H1 (cell line): ENCODE measurements at regions not wholly inside any gene's neighbourhood (a gene's known extent, or its start where the extent isn't known, plus 50 kb on each side); places are given as distances from the start of the nearest gene placed in this dataset.

ENCODE experiments used
- CTCF ChIA-PET: fragments of 300-600 bp; sonication (Branson Sonifier 250); formaldehyde crosslinking; loops from one replicate; lab custom pipeline; 2021; ENCODE audit not compliant: partially characterized antibody; lab: Charles Lee
- POLR2A ChIA-PET: fragments of 300-600 bp; sonication (Branson Sonifier 250); formaldehyde crosslinking; loops from one replicate; lab custom pipeline; 2021; ENCODE audit warnings: inconsistent platforms; ENCODE audit not compliant: partially characterized antibody; lab: Charles Lee
- DNase-seq, 2 experiments: peaks; one replicate each; pipeline versions ENCODE4 v3.0.0 to v3.0.0-alpha.2; 2010 to 2022; ENCODE audit warnings: low spot score in 2 of 2, low read depth in 1 of 2, mixed read lengths in 1 of 2
- FAIRE-seq: peaks from 2 replicates; lab custom pipeline; 2011; peaks lifted over from hg19 to GRCh38; lab: Jason Lieb, UNC
- H2AFZ ChIP-seq: 2 replicates; pipeline ENCODE4 v1.8.1; 2012; ENCODE audit warnings: low read length, inconsistent platforms
- H2AK5ac ChIP-seq: 2 replicates; pipeline ENCODE4 v1.6.1; 2013; ENCODE audit warnings: low read depth, low read length
- H2BK120ac ChIP-seq: replicated peaks from 2 replicates; pipeline ENCODE3; 2013; ENCODE audit warnings: low read depth, low read length, inconsistent platforms
- H2BK12ac ChIP-seq: 2 replicates; pipeline ENCODE4 v1.6.1; 2013; ENCODE audit warnings: low read depth, low read length
- H2BK15ac ChIP-seq: 2 replicates; pipeline ENCODE4 v1.6.1; 2013; ENCODE audit warnings: low read length
- H2BK20ac ChIP-seq: 2 replicates; pipeline ENCODE4 v1.6.1; 2013; ENCODE audit warnings: low read length
- H2BK5ac ChIP-seq: 2 replicates; pipeline ENCODE4 v1.6.1; 2013; ENCODE audit warnings: low read depth, low read length
- H3K14ac ChIP-seq: 2 replicates; pipeline ENCODE4 v1.6.1; 2013; ENCODE audit warnings: inconsistent platforms; ENCODE audit not compliant: insufficient read length
- H3K18ac ChIP-seq: 2 replicates; pipeline ENCODE4 v1.6.1; 2013; ENCODE audit warnings: low read length; ENCODE audit errors: extremely low read depth
- H3K23ac ChIP-seq: 2 replicates; pipeline ENCODE4 v1.6.1; 2013; ENCODE audit warnings: inconsistent platforms; ENCODE audit not compliant: insufficient read length
- H3K23me2 ChIP-seq: 2 replicates; pipeline ENCODE4 v1.6.1; 2013; ENCODE audit warnings: low read depth, low read length
- H3K27ac ChIP-seq: 2 replicates; pipeline ENCODE4 v1.6.1; 2011; ENCODE audit warnings: low read depth, low read length, inconsistent platforms
- H3K27me3 ChIP-seq, 4 experiments: replicated peaks in 1 of 4; 1 replicate in 1 of 4; 2 replicates in 3 of 4; pipeline versions ENCODE4 v1.6.1 to v1.8.1; 2011 to 2013; ENCODE audit warnings: low read length in 3 of 4, mild to moderate bottlenecking in 3 of 4, inconsistent platforms in 2 of 4, mixed read lengths in 2 of 4, moderate library complexity in 1 of 4; ENCODE audit not compliant: control insufficient read depth in 3 of 4, insufficient read depth in 3 of 4; ENCODE audit errors: extremely low read depth in 1 of 4
- H3K36me3 ChIP-seq, 4 experiments: 2 replicates each; pipeline versions ENCODE4 v1.6.1 to v1.8.1; 2011 to 2013; ENCODE audit warnings: mild to moderate bottlenecking in 4 of 4, low read length in 3 of 4, moderate library complexity in 2 of 4, control low read depth in 1 of 4, inconsistent platforms in 1 of 4; ENCODE audit not compliant: insufficient read depth in 4 of 4, control insufficient read depth in 2 of 4
- H3K4ac ChIP-seq: replicated peaks from 2 replicates; pipeline ENCODE3; 2013; ENCODE audit warnings: low read length, low read depth, mixed read lengths, inconsistent platforms; ENCODE audit not compliant: insufficient read length
- H3K4me1 ChIP-seq, 4 experiments: replicated peaks in 1 of 4; 1 replicate in 1 of 4; 2 replicates in 3 of 4; pipeline versions ENCODE4 v1.6.1 to v1.8.1; 2011 to 2013; ENCODE audit warnings: low read length in 3 of 4, inconsistent platforms in 2 of 4, mixed read lengths in 1 of 4; ENCODE audit not compliant: insufficient read depth in 4 of 4, control insufficient read depth in 3 of 4
- H3K4me2 ChIP-seq, 2 experiments: 2 replicates each; pipeline versions ENCODE4 v1.6.1 to v1.8.1; 2011 to 2013; ENCODE audit warnings: low read depth in 2 of 2, low read length in 2 of 2, control low read depth in 1 of 2, inconsistent platforms in 1 of 2, mild to moderate bottlenecking in 1 of 2; ENCODE audit not compliant: insufficient read depth in 1 of 2
- H3K4me3 ChIP-seq, 4 experiments: fragments of 200-600, 300-600 bp in 1 of 4; sonication (generic), shearing (Covaris generic), sonication (Bioruptor Twin) in 1 of 4; 2 replicates each; pipeline versions ENCODE4 v1.5.1 to v1.8.1; 2011 to 2016; ENCODE audit warnings: low read length in 4 of 4, low read depth in 3 of 4, control low read depth in 2 of 4, inconsistent platforms in 2 of 4, mild to moderate bottlenecking in 2 of 4, mixed read lengths in 1 of 4, moderate library complexity in 1 of 4; ENCODE audit not compliant: insufficient read depth in 2 of 4; ENCODE audit errors: extremely low read depth in 1 of 4
- H3K56ac ChIP-seq: replicated peaks from 2 replicates; pipeline ENCODE3; 2013; ENCODE audit warnings: low read depth, mild to moderate bottlenecking, mixed read lengths, low read length, inconsistent platforms; ENCODE audit not compliant: insufficient read length
- H3K79me1 ChIP-seq: 2 replicates; pipeline ENCODE4 v1.6.1; 2013; ENCODE audit warnings: low read depth, low read length, control low read depth
- H3K79me2 ChIP-seq, 2 experiments: 2 replicates each; pipeline versions ENCODE4 v1.6.1 to v1.8.1; 2012 to 2013; ENCODE audit warnings: low read length in 2 of 2, mild to moderate bottlenecking in 2 of 2, inconsistent platforms in 1 of 2; ENCODE audit not compliant: insufficient read depth in 2 of 2, control insufficient read depth in 1 of 2
- H3K9ac ChIP-seq, 4 experiments: replicated peaks in 1 of 4; 1 replicate in 1 of 4; 2 replicates in 3 of 4; pipeline versions ENCODE4 v1.6.1 to v1.8.1; 2011 to 2013; ENCODE audit warnings: low read depth in 3 of 4, low read length in 3 of 4, control low read depth in 2 of 4, mild to moderate bottlenecking in 2 of 4, moderate library complexity in 2 of 4, inconsistent platforms in 1 of 4; ENCODE audit errors: extremely low read depth in 1 of 4
- H3K9me3 ChIP-seq, 2 experiments: 2 replicates each; pipeline versions ENCODE4 v1.6.1 to v1.8.1; 2012 to 2013; ENCODE audit warnings: mild to moderate bottlenecking in 2 of 2, moderate library complexity in 2 of 2, control low read depth in 1 of 2, inconsistent platforms in 1 of 2, low read depth in 1 of 2, low read length in 1 of 2, mixed read lengths in 1 of 2; ENCODE audit not compliant: insufficient read depth in 2 of 2
- H4K20me1 ChIP-seq, 2 experiments: replicated peaks in 1 of 2; 2 replicates each; pipeline versions ENCODE3 to v1.8.1; 2011 to 2013; ENCODE audit warnings: inconsistent platforms in 2 of 2, low read length in 2 of 2, mild to moderate bottlenecking in 1 of 2; ENCODE audit not compliant: insufficient read depth in 2 of 2, control insufficient read depth in 1 of 2
- H4K5ac ChIP-seq: 2 replicates; pipeline ENCODE4 v1.6.1; 2013; ENCODE audit warnings: low read length, low read depth, mixed read lengths, inconsistent platforms; ENCODE audit not compliant: insufficient read length
- H4K8ac ChIP-seq: 2 replicates; pipeline ENCODE4 v1.8.0; 2013; ENCODE audit warnings: mild to moderate bottlenecking, moderate library complexity, low read length, inconsistent platforms; ENCODE audit not compliant: insufficient read depth; ENCODE audit errors: extremely low read depth
- H4K91ac ChIP-seq: replicated peaks from 2 replicates; pipeline ENCODE3; 2013; ENCODE audit warnings: low read length, mixed read lengths, inconsistent platforms; ENCODE audit not compliant: insufficient read length
- BRCA1 ChIP-seq: IDR thresholded peaks from 2 replicates; pipeline ENCODE4 v1.6.1; 2012; ENCODE audit warnings: low read depth, low read length, improper control_type of control experiment
- CBX8 ChIP-seq: fragments of 300-800, 300-1000 bp; sonication (generic); IDR thresholded peaks from 2 replicates; pipeline ENCODE4 v1.7.1; 2016; ENCODE audit warnings: low read depth, low read length, borderline replicate concordance
- CHD1 ChIP-seq: IDR thresholded peaks from 2 replicates; pipeline ENCODE4 v1.6.1; 2012; ENCODE audit warnings: low read depth, low read length, improper control_type of control experiment
- CHD2 ChIP-seq: IDR thresholded peaks from 2 replicates; pipeline ENCODE4 v1.6.1; 2012; ENCODE audit warnings: low read length, improper control_type of control experiment
- HDAC6 ChIP-seq: IDR thresholded peaks from one replicate; pipeline ENCODE4 v1.7.1; 2012; ENCODE audit warnings: low read depth, mild to moderate bottlenecking, inconsistent platforms, low read length, moderate library complexity
- KDM1A ChIP-seq: fragments of 200-600, 300-600 bp; sonication (generic); IDR thresholded peaks from 2 replicates; pipeline ENCODE4 v1.7.1; 2016; ENCODE audit warnings: mild to moderate bottlenecking, low read length, borderline replicate concordance
- SP2 ChIP-seq: IDR thresholded peaks from 2 replicates; pipeline ENCODE4 v1.6.1; 2012; ENCODE audit warnings: mild to moderate bottlenecking, low read length, inconsistent platforms
- SUZ12 ChIP-seq: fragments of 200-600 bp; sonication (generic); IDR thresholded peaks from 2 replicates; pipeline ENCODE4 v1.6.1; 2012; ENCODE audit warnings: mild to moderate bottlenecking, inconsistent platforms, low read length, moderate library complexity, mixed read lengths
- TAF1 ChIP-seq: IDR thresholded peaks from 2 replicates; pipeline ENCODE4 v1.6.1; 2011; ENCODE audit warnings: mild to moderate bottlenecking, low read depth, low read length
- TCF12 ChIP-seq: IDR thresholded peaks from 2 replicates; pipeline ENCODE4 v1.6.1; 2011; ENCODE audit warnings: low read depth, mild to moderate bottlenecking, low read length
- YY1 ChIP-seq: IDR thresholded peaks from 2 replicates; pipeline ENCODE4 v1.6.1; 2011; ENCODE audit warnings: low read depth, mild to moderate bottlenecking, low read length
- ZNF274 ChIP-seq: IDR thresholded peaks from 2 replicates; pipeline ENCODE4 v1.7.0; 2012; ENCODE audit warnings: low read length, borderline replicate concordance; ENCODE audit errors: extremely low read depth
- WGBS, 2 experiments: shearing (Covaris generic) in 1 of 2; methylation state at CpG; one replicate each; pipeline versions ENCODE4 v1.1.6 to v1.1.7; 2013 to 2015; ENCODE audit warnings: low lambda C conversion rate in 2 of 2, mixed read lengths in 2 of 2, inconsistent platforms in 1 of 2, low coverage in 1 of 2, missing lambda C conversion rate in 1 of 2; ENCODE audit not compliant: insufficient replicate concordance in 2 of 2, insufficient coverage in 1 of 2, insufficient read length in 1 of 2; ENCODE audit errors: extremely low coverage in 1 of 2, missing lambda C conversion rate in 1 of 2; 5-methylcytosine and 5-hydroxymethylcytosine counted together

DNA sequence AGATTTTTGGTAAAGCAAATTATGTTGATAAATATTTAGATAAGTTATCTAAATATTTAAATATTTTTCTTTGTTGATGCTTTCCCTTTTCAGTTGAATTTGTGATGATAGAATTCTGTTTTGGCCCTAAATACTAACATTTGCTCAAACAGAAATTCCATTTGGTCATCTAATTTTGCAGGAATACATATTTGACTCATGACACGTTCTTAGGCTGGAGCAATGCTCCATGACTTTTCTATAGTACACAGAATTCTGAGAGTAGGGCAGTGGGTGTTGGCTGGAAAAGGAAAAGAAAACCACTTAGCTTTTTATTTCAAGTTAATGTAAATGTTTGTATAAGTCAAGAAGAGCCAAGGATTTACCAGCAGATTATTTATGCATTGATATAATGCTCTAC, 58.6 kb upstream of the GK2 start:
- H2BK12ac ChIP-seq, result no peak overlapping the region
- no peak overlapping the region for H3K4me3 ChIP-seq
- no peak overlapping the region for H2BK120ac ChIP-seq
- no peak overlapping the region for H3K4ac ChIP-seq
- CTCF ChIA-PET, result no interaction called here
- WGBS, 2 experiments, result 91% methylated on average over 1 of the region's 1 CpG; no CpG with 5 or more reads in 1 of the 2 experiments
- no peak overlapping the region for H2BK20ac ChIP-seq
- no peak overlapping the region for H4K91ac ChIP-seq
- H3K79me2 ChIP-seq, result no peaks in the 10 kb centered on the region
- H3K9ac ChIP-seq, result no peak overlapping the region
- no peak overlapping the region for H3K14ac ChIP-seq
- DNase-seq, result no peak
- no peaks in the 10 kb centered on the region for H4K20me1 ChIP-seq
- no peak overlapping the region for H3K56ac ChIP-seq
- POLR2A ChIA-PET, result no interaction called here
- no peak overlapping the region for H3K4me2 ChIP-seq
- no peak overlapping the region for H4K8ac ChIP-seq
- no peaks in the 10 kb centered on the region for H3K23me2 ChIP-seq
- no peaks in the 10 kb centered on the region for H3K36me3 ChIP-seq
- no peaks in the 10 kb centered on the region for H3K9me3 ChIP-seq
- H3K23ac ChIP-seq, result no peak overlapping the region
- no peaks in the 10 kb centered on the region for H3K27me3 ChIP-seq
- no peak overlapping the region for H2BK5ac ChIP-seq
- no peak overlapping the region for H3K27ac ChIP-seq
- no peaks in the 10 kb centered on the region for H3K79me1 ChIP-seq
- H4K5ac ChIP-seq, result no peak overlapping the region
- 0 out of 7 replicates have a peak, but pooled peaks cover 0 to 2% (median 0%) of the 10 kb centered on the region in 4 experiments for H3K4me1 ChIP-seq
- FAIRE-seq, result no peak
- H2AK5ac ChIP-seq, result no peak overlapping the region
- H2BK15ac ChIP-seq, result no peak overlapping the region
- H3K18ac ChIP-seq, result no peak overlapping the region
- no peak overlapping the region for H2AFZ ChIP-seq
- no peak for TF ChIP-seq BRCA1
- no peak for TF ChIP-seq CBX8
- TF ChIP-seq TAF1, result no peak
- no peak for TF ChIP-seq ZNF274
- TF ChIP-seq HDAC6, result no peak
- TF ChIP-seq SUZ12, result no peak
- TF ChIP-seq YY1, result no peak
- no peak for TF ChIP-seq CHD1
- TF ChIP-seq TCF12, result no peak
- TF ChIP-seq CHD2, result no peak
- TF ChIP-seq KDM1A, result no peak
- TF ChIP-seq SP2, result no peak
